ENCODE measurements at regions not wholly inside any gene's neighbourhood (a gene's known extent, or its start where the extent isn't known, plus 50 kb on each side); places are given as distances from the start of the nearest gene placed in this dataset.

DNA sequence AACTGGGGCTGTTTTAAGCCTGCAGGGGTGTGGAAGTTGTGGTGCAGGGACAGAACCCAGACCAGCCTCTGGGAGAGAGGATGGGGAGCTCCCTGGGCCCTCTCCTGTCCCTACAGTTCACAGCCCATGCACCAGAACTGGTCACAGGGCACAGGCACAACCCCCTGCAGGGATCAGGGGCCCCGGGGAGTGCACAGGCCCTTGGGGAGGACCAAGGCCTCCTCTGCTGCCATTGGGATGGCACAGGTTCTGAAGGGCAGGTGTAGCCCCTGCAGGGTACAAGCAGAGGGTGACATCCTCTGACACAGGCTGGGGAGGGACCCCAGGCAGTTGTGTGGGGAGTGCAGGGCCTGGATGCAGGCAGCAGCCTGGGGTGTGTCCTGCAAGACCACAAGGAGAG, 66.4 kb upstream of the SFSWAP start:
- Histone ChIP-seq H3K4me2 (ENCODE audit: insufficient read depth, low read length) (no peak overlapping the region), H3K9me1 (ENCODE audit: control insufficient read depth, insufficient read depth, low read length) (no peaks in the 10 kb centered on the region), H3K4me3 (no peak overlapping the region), H3K79me2 (ENCODE audit: control insufficient read depth, insufficient read depth, low read length) (no peaks in the 10 kb centered on the region), H3K27me3 (ENCODE audit: control insufficient read depth in 2 of 2, insufficient read depth in 2 of 2, low read length in 2 of 2) (peaks cover 3 to 14% of the 10 kb centered on the region in 2 experiments; a peak in 3 of 5 replicates), H3K4me1 (replicated peaks in 1 of 2; ENCODE audit: control insufficient read depth in 2 of 2, insufficient read depth in 2 of 2, low read length in 2 of 2) (peaks cover 10 to 12% of the 10 kb centered on the region in 2 experiments; a peak in 4 of 5 replicates), H3K36me3 (ENCODE audit: control insufficient read depth, insufficient read depth, low read length) (no peaks in the 10 kb centered on the region), H2AFZ (ENCODE audit: low read depth, low read length) (no peak overlapping the region), H3K27ac (ENCODE audit: extremely low read depth, low read depth, low read length) (no peak overlapping the region), H3K9ac (ENCODE audit: insufficient read depth in 1 of 2, low read depth in 2 of 2, low read length in 2 of 2) (peak overlapping the region in 1 of 2 experiments; percentile 35; a peak in 1 of 4 replicates), H4K20me1 (replicated peaks; ENCODE audit: control insufficient read depth, insufficient read depth, low read length) (no peaks in the 10 kb centered on the region), H3K9me3 (replicated peaks; ENCODE audit: control insufficient read depth, insufficient read depth, low read depth, low read length) (no peaks in the 10 kb centered on the region; the same call in 1 of the 2 replicates)
- POLR2A ChIA-PET: no interaction called here
- BruUV-seq (replicated peaks): no TSS peak
- DNase-seq (ENCODE audit: extremely low read depth in 1 of 4, low spot score in 3 of 4) (no peak), FAIRE-seq (no peak), ATAC-seq (no peak)
- in situ Hi-C loops (cut with MboI): loop anchor here (5.0 kb wide), 1 partner anchor 332 kb away; no protein-coding TSS in a partner anchor
- WGBS (ENCODE audit: insufficient coverage, low coverage, missing lambda C conversion rate): no CpG with 5 or more reads among the region's 1 CpG
- CTCF ChIA-PET (ENCODE audit: low intra/inter-chr PET ratio): no interaction called here
- intact Hi-C loops (cut with micrococcal nuclease): loop anchor here (5.0 kb wide), 1 partner anchor 332 kb away; no protein-coding TSS in a partner anchor
- TF ChIP-seq, protein P1, sequence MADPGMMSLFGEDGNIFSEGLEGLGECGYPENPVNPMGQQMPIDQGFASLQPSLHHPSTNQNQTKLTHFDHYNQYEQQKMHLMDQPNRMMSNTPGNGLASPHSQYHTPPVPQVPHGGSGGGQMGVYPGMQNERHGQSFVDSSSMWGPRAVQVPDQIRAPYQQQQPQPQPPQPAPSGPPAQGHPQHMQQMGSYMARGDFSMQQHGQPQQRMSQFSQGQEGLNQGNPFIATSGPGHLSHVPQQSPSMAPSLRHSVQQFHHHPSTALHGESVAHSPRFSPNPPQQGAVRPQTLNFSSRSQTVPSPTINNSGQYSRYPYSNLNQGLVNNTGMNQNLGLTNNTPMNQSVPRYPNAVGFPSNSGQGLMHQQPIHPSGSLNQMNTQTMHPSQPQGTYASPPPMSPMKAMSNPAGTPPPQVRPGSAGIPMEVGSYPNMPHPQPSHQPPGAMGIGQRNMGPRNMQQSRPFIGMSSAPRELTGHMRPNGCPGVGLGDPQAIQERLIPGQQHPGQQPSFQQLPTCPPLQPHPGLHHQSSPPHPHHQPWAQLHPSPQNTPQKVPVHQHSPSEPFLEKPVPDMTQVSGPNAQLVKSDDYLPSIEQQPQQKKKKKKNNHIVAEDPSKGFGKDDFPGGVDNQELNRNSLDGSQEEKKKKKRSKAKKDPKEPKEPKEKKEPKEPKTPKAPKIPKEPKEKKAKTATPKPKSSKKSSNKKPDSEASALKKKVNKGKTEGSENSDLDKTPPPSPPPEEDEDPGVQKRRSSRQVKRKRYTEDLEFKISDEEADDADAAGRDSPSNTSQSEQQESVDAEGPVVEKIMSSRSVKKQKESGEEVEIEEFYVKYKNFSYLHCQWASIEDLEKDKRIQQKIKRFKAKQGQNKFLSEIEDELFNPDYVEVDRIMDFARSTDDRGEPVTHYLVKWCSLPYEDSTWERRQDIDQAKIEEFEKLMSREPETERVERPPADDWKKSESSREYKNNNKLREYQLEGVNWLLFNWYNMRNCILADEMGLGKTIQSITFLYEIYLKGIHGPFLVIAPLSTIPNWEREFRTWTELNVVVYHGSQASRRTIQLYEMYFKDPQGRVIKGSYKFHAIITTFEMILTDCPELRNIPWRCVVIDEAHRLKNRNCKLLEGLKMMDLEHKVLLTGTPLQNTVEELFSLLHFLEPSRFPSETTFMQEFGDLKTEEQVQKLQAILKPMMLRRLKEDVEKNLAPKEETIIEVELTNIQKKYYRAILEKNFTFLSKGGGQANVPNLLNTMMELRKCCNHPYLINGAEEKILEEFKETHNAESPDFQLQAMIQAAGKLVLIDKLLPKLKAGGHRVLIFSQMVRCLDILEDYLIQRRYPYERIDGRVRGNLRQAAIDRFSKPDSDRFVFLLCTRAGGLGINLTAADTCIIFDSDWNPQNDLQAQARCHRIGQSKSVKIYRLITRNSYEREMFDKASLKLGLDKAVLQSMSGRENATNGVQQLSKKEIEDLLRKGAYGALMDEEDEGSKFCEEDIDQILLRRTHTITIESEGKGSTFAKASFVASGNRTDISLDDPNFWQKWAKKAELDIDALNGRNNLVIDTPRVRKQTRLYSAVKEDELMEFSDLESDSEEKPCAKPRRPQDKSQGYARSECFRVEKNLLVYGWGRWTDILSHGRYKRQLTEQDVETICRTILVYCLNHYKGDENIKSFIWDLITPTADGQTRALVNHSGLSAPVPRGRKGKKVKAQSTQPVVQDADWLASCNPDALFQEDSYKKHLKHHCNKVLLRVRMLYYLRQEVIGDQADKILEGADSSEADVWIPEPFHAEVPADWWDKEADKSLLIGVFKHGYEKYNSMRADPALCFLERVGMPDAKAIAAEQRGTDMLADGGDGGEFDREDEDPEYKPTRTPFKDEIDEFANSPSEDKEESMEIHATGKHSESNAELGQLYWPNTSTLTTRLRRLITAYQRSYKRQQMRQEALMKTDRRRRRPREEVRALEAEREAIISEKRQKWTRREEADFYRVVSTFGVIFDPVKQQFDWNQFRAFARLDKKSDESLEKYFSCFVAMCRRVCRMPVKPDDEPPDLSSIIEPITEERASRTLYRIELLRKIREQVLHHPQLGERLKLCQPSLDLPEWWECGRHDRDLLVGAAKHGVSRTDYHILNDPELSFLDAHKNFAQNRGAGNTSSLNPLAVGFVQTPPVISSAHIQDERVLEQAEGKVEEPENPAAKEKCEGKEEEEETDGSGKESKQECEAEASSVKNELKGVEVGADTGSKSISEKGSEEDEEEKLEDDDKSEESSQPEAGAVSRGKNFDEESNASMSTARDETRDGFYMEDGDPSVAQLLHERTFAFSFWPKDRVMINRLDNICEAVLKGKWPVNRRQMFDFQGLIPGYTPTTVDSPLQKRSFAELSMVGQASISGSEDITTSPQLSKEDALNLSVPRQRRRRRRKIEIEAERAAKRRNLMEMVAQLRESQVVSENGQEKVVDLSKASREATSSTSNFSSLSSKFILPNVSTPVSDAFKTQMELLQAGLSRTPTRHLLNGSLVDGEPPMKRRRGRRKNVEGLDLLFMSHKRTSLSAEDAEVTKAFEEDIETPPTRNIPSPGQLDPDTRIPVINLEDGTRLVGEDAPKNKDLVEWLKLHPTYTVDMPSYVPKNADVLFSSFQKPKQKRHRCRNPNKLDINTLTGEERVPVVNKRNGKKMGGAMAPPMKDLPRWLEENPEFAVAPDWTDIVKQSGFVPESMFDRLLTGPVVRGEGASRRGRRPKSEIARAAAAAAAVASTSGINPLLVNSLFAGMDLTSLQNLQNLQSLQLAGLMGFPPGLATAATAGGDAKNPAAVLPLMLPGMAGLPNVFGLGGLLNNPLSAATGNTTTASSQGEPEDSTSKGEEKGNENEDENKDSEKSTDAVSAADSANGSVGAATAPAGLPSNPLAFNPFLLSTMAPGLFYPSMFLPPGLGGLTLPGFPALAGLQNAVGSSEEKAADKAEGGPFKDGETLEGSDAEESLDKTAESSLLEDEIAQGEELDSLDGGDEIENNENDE (IDR thresholded peaks at IDR 0.05; ENCODE audit: low read depth, low read length): no peak
- TF ChIP-seq MTF1 (CRISPR knock-in tag; IDR thresholded peaks at IDR 0.05; ENCODE audit: borderline replicate concordance): no peak
- TF ChIP-seq ZFP1 (CRISPR knock-in tag; IDR thresholded peaks at IDR 0.05): no peak
- TF ChIP-seq HMGN3 (IDR thresholded peaks at IDR 0.05; ENCODE audit: borderline replicate concordance, extremely low read depth, insufficient read length, low read depth, low read length): no peak
- TF ChIP-seq, protein P2, sequence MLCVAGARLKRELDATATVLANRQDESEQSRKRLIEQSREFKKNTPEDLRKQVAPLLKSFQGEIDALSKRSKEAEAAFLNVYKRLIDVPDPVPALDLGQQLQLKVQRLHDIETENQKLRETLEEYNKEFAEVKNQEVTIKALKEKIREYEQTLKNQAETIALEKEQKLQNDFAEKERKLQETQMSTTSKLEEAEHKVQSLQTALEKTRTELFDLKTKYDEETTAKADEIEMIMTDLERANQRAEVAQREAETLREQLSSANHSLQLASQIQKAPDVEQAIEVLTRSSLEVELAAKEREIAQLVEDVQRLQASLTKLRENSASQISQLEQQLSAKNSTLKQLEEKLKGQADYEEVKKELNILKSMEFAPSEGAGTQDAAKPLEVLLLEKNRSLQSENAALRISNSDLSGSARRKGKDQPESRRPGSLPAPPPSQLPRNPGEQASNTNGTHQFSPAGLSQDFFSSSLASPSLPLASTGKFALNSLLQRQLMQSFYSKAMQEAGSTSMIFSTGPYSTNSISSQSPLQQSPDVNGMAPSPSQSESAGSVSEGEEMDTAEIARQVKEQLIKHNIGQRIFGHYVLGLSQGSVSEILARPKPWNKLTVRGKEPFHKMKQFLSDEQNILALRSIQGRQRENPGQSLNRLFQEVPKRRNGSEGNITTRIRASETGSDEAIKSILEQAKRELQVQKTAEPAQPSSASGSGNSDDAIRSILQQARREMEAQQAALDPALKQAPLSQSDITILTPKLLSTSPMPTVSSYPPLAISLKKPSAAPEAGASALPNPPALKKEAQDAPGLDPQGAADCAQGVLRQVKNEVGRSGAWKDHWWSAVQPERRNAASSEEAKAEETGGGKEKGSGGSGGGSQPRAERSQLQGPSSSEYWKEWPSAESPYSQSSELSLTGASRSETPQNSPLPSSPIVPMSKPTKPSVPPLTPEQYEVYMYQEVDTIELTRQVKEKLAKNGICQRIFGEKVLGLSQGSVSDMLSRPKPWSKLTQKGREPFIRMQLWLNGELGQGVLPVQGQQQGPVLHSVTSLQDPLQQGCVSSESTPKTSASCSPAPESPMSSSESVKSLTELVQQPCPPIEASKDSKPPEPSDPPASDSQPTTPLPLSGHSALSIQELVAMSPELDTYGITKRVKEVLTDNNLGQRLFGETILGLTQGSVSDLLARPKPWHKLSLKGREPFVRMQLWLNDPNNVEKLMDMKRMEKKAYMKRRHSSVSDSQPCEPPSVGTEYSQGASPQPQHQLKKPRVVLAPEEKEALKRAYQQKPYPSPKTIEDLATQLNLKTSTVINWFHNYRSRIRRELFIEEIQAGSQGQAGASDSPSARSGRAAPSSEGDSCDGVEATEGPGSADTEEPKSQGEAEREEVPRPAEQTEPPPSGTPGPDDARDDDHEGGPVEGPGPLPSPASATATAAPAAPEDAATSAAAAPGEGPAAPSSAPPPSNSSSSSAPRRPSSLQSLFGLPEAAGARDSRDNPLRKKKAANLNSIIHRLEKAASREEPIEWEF (CRISPR knock-in tag; IDR thresholded peaks at IDR 0.05): no peak
